ENCODE measurements at regions not wholly inside any gene's neighbourhood (a gene's known extent, or its start where the extent isn't known, plus 50 kb on each side); places are given as distances from the start of the nearest gene placed in this dataset.

GRCh38 chr11:64449381-64450167, 90.6 kb downstream of the RPS6KA4 start:
- TF ChIP-seq, protein P1, sequence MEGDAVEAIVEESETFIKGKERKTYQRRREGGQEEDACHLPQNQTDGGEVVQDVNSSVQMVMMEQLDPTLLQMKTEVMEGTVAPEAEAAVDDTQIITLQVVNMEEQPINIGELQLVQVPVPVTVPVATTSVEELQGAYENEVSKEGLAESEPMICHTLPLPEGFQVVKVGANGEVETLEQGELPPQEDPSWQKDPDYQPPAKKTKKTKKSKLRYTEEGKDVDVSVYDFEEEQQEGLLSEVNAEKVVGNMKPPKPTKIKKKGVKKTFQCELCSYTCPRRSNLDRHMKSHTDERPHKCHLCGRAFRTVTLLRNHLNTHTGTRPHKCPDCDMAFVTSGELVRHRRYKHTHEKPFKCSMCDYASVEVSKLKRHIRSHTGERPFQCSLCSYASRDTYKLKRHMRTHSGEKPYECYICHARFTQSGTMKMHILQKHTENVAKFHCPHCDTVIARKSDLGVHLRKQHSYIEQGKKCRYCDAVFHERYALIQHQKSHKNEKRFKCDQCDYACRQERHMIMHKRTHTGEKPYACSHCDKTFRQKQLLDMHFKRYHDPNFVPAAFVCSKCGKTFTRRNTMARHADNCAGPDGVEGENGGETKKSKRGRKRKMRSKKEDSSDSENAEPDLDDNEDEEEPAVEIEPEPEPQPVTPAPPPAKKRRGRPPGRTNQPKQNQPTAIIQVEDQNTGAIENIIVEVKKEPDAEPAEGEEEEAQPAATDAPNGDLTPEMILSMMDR (IDR thresholded peaks at IDR 0.05; ENCODE audit: low read depth, low read length): peak; percentile 81
- no peak for DNase-seq (ENCODE audit: extremely low read depth, low read depth)

- no peak for DNase-seq (ENCODE audit: extremely low read depth, low read depth)
- TF ChIP-seq, protein P1 (IDR thresholded peaks at IDR 0.05; ENCODE audit: low read depth, low read length): no peak
Observed at GRCh38 chr11:64450168-64450560, 91.2 kb downstream of the RPS6KA4 start.

DNA sequence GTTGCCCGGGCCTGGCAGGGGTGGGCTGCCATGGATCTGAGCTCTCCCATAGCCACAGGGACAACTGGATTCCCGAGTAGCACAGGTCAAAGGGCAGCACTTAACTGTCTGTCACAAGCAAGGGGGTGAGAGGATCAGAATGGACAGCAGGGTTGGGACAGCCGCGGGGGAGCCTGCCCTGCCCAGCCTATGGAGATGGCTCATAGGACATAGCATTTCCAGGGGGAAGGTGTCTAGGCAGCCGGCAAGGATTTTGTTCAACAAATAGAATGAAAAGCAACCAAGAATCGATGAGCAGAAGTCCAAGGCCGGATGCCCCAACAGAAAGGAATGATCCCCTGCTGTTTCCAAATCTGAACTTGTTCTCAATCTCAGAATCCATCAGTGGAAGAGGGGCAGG, 92.9 kb downstream of the RPS6KA4 start:
- no peak for DNase-seq (ENCODE audit: extremely low read depth, low read depth)
- TF ChIP-seq, protein P1 (IDR thresholded peaks at IDR 0.05; ENCODE audit: low read depth, low read length): no peak

DNA sequence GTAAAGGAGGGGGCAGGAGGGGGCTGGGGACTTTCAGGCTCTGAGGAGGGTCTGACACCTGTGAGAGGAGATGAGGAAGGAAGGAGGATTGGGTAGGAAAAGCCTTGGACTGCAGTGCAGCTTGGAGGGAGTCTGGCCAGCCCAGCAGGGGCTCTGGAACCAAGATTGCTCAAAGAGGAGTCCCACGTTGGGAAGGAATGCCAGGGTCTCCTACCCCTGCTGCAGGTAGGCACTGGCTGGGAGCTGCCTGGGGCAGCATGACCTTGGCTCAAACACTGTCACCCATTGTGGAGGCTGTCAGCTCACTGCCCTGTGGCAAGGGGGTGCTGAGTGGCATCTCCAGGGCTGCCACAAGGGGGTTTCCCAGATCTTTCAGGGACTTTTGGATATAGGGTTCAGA, 94.5 kb downstream of the RPS6KA4 start:
- TF ChIP-seq, protein P1 (IDR thresholded peaks at IDR 0.05; ENCODE audit: low read depth, low read length): no peak
- DNase-seq (ENCODE audit: extremely low read depth, low read depth): no peak

DNA sequence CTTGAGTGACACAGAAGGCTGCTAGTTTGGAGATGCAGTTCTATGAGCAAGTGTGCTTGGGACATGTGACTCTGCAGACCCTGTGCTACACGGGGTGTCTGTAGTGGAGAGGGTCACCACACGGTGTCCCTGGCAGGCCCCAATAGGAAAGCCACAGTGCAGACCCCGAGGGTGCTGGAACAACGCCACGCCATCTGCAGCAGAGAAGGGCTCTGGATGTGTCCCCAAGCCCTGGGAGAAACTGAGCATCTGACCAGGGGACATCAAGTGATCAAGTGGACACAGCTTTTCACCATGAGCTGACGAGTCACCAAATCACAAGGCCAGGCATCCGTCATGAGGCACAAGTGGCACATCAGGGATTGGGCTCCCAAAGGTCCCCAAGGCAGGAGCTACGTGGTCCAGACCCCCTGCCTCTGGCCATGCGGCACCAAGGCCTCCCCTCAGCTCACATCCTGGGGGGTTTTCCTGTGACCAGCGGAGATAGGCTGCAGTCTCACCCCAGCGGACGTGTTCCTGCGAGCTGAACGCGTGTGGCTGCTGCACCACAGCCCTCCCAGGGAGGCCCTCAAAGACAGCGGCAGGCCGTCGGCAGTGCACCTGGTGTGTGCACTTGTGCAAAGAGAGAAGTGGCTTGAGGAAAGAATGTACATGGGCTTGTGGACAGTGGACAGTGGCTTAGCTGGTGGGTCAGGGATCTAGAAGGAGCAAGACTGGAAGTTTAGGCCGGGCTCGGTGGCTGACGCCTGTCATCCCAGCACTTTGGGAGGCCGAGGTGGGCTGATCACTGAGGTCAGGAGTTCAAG, 96.7 kb downstream of the RPS6KA4 start:
- TF ChIP-seq, protein P1 (IDR thresholded peaks at IDR 0.05; ENCODE audit: low read depth, low read length): no peak
- DNase-seq (ENCODE audit: extremely low read depth, low read depth): no peak

- no peak for DNase-seq (ENCODE audit: extremely low read depth, low read depth)
- TF ChIP-seq, protein P1 (IDR thresholded peaks at IDR 0.05; ENCODE audit: low read depth, low read length): no peak
Observed at GRCh38 chr11:64456509-64457320, 97.8 kb downstream of the RPS6KA4 start.
